A673 (cell line): ENCODE measurements at regions not wholly inside any gene's neighbourhood (a gene's known extent, or its start where the extent isn't known, plus 50 kb on each side); places are given as distances from the start of the nearest gene placed in this dataset.

ENCODE experiments used
- BruUV-seq: library from RNA; stranded (reverse); fragments of 400-500 nt; replicated peaks from 2 replicates; lab custom pipeline; 2021; lab: Mats Ljungman, UMichigan
- CTCF ChIA-PET: fragments of 300-600 bp; sonication (Branson Sonifier 250); formaldehyde crosslinking; loops from one replicate; lab custom pipeline; 2022; ENCODE audit warnings: antibody characterized with exemption; lab: Charles Lee
- POLR2A ChIA-PET: fragments of 300-600 bp; sonication (Branson Sonifier 250); formaldehyde crosslinking; loops from one replicate; lab custom pipeline; 2022; ENCODE audit warnings: antibody characterized with exemption; ENCODE audit not compliant: low non-redundant PET; lab: Charles Lee
- DNase-seq: peaks from one replicate; pipeline ENCODE4 v3.0.0-alpha.2; 2015; ENCODE audit warnings: low spot score
- H3K27ac ChIP-seq: fragments of 200-600 bp; sonication (generic); 2 replicates; pipeline ENCODE4 v1.5.1; 2016; ENCODE audit warnings: mixed run types, low read depth, mild to moderate bottlenecking, mixed read lengths, antibody characterized with exemption, low read length; ENCODE audit not compliant: poor library complexity, severe bottlenecking
- H3K27me3 ChIP-seq: fragments of 200-600 bp; sonication (generic); replicated peaks from 2 replicates; pipeline ENCODE4 v1.6.1; 2017; ENCODE audit warnings: mixed run types, low read depth, mild to moderate bottlenecking, mixed read lengths, antibody characterized with exemption, low read length; ENCODE audit not compliant: insufficient read depth, poor library complexity
- H3K36me3 ChIP-seq: fragments of 200-600 bp; sonication (generic); 2 replicates; pipeline ENCODE4 v1.6.1; 2016; ENCODE audit warnings: mixed run types, mild to moderate bottlenecking, mixed read lengths, antibody characterized with exemption, low read length; ENCODE audit not compliant: insufficient read depth, poor library complexity, severe bottlenecking
- H3K4me1 ChIP-seq: fragments of 200-600 bp; sonication (generic); 2 replicates; pipeline ENCODE4 v1.6.1; 2017; ENCODE audit warnings: mixed run types, mild to moderate bottlenecking, mixed read lengths, antibody characterized with exemption, low read length; ENCODE audit not compliant: insufficient read depth, poor library complexity, severe bottlenecking
- H3K4me3 ChIP-seq: fragments of 200-600 bp; sonication (generic); 2 replicates; pipeline ENCODE4 v1.5.1; 2016; ENCODE audit warnings: low read depth, mixed run types, mild to moderate bottlenecking, mixed read lengths, low read length; ENCODE audit not compliant: poor library complexity, severe bottlenecking
- H3K9me3 ChIP-seq: fragments of 200-600 bp; sonication (generic); 2 replicates; pipeline ENCODE4 v1.6.1; 2016; ENCODE audit warnings: mixed run types, low read depth, mild to moderate bottlenecking, mixed read lengths, antibody characterized with exemption, low read length; ENCODE audit not compliant: poor library complexity, severe bottlenecking
- EZH2 ChIP-seq: fragments of 200-600 bp; sonication (generic); IDR thresholded peaks from 2 replicates; pipeline ENCODE4 v1.6.1; 2017; ENCODE audit warnings: borderline replicate concordance, low read depth, mild to moderate bottlenecking, mixed read lengths, antibody characterized with exemption, low read length; ENCODE audit not compliant: poor library complexity, severe bottlenecking
- intact Hi-C: fragments of 100-400 bp; cut with micrococcal nuclease; formaldehyde crosslinking; loops from one replicate; pipeline ENCODE4 v1.10.0; 2022; ENCODE audit not compliant: unreplicated experiment
- TF ChIP-seq, protein P1 (sequence below): fragments of 300-800, 200-600 bp; sonication (generic); conservative IDR thresholded peaks from 2 replicates; pipeline ENCODE4 v1.5.1; 2017; ENCODE audit warnings: low read depth, mild to moderate bottlenecking, antibody characterized with exemption, low read length, moderate library complexity, mixed read lengths

DNA sequence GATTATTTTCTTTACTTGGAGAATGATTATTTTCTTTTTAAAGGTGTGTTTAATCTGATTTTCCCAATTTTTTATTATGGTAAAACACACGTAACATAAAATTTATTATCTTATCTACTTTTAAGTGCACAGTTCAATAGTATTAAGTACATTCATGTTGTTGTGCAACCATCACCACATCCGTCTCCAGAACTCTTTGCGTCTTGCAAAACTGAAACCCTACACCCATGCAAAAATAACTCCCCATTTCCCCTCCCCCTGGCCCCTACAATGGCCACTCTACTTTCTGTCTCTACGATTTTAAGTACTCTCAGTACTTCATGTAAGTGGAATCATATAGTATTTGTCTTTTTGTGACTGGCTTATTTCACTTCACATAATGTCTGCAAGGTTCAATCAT, 230.7 kb downstream of the SATB1 start:
- no TSS peak for BruUV-seq
- no peak overlapping the region for H3K4me3 ChIP-seq

DNA sequence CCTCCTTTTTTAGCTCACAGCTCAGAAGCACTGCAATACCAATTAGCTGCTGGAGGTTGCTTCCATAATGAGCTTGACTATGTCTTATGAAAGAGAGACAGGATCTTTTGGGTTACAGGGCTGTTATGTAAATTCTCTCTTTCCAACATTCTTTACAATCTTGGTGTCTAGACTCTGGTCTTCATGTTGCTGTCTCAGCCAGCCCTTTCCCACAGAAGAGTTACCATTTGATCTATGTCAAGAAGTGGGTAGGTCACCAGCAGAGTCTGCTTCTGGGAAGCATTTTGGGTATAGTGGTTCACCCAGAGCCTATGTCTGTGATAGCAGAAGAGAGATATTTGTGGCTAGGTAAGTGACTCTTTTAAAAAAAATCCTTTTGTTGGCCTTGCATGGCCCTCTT, 234.5 kb downstream of the SATB1 start:
- POLR2A ChIA-PET: no interaction called here
- H3K4me1 ChIP-seq: no peaks in the 10 kb centered on the region
- no peak for TF ChIP-seq EZH2
- TF ChIP-seq, protein P1, sequence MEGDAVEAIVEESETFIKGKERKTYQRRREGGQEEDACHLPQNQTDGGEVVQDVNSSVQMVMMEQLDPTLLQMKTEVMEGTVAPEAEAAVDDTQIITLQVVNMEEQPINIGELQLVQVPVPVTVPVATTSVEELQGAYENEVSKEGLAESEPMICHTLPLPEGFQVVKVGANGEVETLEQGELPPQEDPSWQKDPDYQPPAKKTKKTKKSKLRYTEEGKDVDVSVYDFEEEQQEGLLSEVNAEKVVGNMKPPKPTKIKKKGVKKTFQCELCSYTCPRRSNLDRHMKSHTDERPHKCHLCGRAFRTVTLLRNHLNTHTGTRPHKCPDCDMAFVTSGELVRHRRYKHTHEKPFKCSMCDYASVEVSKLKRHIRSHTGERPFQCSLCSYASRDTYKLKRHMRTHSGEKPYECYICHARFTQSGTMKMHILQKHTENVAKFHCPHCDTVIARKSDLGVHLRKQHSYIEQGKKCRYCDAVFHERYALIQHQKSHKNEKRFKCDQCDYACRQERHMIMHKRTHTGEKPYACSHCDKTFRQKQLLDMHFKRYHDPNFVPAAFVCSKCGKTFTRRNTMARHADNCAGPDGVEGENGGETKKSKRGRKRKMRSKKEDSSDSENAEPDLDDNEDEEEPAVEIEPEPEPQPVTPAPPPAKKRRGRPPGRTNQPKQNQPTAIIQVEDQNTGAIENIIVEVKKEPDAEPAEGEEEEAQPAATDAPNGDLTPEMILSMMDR: no peak
- H3K9me3 ChIP-seq: no peaks in the 10 kb centered on the region
- intact Hi-C loops: no loop called here
- no peaks in the 10 kb centered on the region for H3K27me3 ChIP-seq
- H3K27ac ChIP-seq: no peak overlapping the region
- no peak for DNase-seq
- H3K36me3 ChIP-seq: no peaks in the 10 kb centered on the region
- CTCF ChIA-PET: no interaction called here
- H3K4me3 ChIP-seq: no peak overlapping the region
- BruUV-seq: no TSS peak

More for the DNA sequence above, 230.7 kb downstream of the SATB1 start:
- H3K27me3 ChIP-seq: no peaks in the 10 kb centered on the region
- POLR2A ChIA-PET: no interaction called here
- no peak overlapping the region for H3K27ac ChIP-seq
- no peaks in the 10 kb centered on the region for H3K36me3 ChIP-seq
- no peaks in the 10 kb centered on the region for H3K9me3 ChIP-seq
- peak; percentile 1 for DNase-seq
- intact Hi-C loops: no loop called here
- no peak for TF ChIP-seq EZH2
- TF ChIP-seq, protein P1: no peak
- no peaks in the 10 kb centered on the region for H3K4me1 ChIP-seq
- CTCF ChIA-PET: no interaction called here

DNA sequence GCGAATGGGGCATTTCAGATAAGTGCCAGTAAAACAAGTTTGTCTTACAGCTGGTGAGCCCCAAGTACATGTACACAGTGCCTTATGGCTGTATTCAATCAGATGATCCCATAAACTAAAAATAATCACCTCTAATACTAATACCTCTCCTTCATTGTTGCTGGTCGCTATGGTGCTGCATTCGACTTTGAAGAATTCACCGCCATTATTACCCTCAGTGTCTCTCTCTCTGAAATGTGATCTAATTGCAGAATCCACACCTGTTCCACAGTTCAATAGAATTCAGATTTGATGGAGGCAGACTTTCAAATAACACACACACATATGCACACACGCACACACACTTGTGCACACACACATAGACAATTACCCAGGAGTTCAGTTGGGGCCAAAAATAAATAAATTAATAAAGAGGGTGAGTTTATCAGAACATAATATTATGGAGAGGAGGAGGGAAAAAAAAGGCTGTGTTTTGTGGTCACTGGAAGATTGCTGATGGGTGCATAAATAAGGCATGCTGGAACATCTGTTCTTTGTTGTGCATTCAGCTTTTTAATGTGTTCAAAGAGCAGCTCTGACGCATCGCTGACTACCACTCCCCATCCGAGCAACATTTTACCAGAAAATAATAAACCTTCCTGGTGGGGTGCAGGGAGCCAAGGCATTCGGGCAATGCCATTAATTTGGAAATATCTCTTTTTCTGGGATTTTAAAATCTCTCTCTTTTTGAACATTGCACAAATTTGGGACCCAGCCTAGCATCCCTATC, 235.7 kb downstream of the SATB1 start:
- TF ChIP-seq, protein P1: no peak
- no peak for TF ChIP-seq EZH2
- Histone ChIP-seq H3K27me3 (no peaks in the 10 kb centered on the region), H3K36me3 (no peaks in the 10 kb centered on the region), H3K27ac (no peak overlapping the region), H3K4me1 (no peaks in the 10 kb centered on the region), H3K9me3 (no peaks in the 10 kb centered on the region), H3K4me3 (no peak overlapping the region)
- POLR2A ChIA-PET: no interaction called here
- no TSS peak for BruUV-seq
- CTCF ChIA-PET: no interaction called here
- no peak for DNase-seq
- intact Hi-C loops: no loop called here
